ENCODE measurements at regions not wholly inside any gene's neighbourhood (a gene's known extent, or its start where the extent isn't known, plus 50 kb on each side); places are given as distances from the start of the nearest gene placed in this dataset.

DNA sequence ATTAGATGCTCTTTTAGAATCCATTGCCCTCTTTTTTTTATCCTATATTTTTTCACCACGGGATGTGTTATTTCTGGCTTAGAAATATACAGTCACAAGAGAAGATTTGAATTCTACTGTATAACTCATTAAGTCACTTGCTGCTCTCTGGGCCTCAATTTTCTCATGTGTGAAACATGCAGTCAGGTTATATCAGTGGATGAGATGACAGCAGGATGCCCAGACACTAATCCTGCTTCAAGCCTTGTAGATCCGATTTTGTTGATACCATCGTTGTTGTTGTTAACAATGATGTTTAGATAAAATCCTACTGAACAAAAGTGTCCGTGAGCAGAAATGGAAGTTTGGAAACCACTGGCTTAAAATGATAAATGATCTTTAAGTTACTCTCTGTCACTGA is 421.9 kb upstream of the DMAC1 start:
- TF ChIP-seq YY1 (IDR thresholded peaks at IDR 0.05; ENCODE audit: insufficient read depth, insufficient read length) (no peak), SUZ12 (IDR thresholded peaks at IDR 0.05; ENCODE audit: extremely low read depth, insufficient read depth, insufficient read length) (no peak)
